GM21786 (cell line): ENCODE measurements at regions not wholly inside any gene's neighbourhood (a gene's known extent, or its start where the extent isn't known, plus 50 kb on each side); places are given as distances from the start of the nearest gene placed in this dataset.
"Not testable (repeated sequence)": the region's sequence is repeated elsewhere in the genome, so short reads cannot be mapped to it uniquely, and the experiment has no call there.

ENCODE experiments used
- ATAC-seq: cut with Tn5 transposase; IDR thresholded peaks from one replicate; pipeline ENCODE4 v1.9.1; 2021; ENCODE audit not compliant: unreplicated experiment

DNA sequence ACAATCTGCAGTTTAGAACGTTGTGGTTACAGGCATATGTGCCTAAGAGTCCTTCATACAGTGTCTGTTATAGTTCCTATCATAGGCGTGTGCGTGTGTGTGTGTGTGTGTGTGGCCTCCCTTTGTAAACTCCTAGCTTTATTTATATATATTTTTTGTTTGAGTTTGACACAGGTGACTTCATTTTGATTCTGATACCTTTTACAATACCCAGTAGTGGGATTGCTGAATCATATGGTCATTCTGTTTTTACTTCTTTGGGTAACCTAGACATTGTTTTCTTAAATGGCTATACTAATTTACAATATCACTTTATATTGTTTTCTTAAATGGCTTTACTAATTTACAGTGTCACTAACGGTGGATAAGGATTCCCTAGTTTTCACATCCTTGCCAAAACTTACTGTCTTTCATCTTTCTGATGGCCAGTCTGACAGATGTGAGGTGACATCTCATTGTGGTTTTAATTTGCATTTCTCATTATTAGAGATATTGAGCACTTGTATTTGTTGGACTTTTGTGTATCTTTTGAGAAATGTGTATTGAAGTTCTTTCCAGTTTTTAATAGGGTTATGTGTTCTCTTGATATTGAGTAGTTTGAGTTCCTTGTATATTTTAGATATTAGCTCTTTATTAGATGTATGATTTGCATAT lies 211.1 kb upstream of the NUDT6 start:
- ATAC-seq, result peak; percentile 73

DNA sequence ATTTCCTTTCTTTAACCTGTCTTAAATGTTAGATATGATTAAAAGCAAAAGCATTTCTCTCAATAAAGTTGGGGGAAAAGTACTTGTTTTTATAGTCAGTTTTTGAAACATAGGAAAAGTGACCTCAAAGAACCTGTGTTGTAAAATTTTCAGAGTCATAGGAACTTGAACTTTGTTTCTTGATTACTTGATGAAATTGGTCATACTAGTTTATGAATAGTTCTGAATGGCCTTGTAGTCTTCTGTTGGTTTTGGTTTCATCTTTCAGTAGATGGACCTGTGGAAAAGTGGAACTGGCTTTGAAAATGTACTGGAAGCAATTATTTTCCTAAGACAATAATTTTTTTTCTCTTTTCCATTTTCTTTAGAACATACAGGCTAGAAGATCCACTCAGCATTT lies 222.2 kb upstream of the NUDT6 start:
- ATAC-seq, result no peak

DNA sequence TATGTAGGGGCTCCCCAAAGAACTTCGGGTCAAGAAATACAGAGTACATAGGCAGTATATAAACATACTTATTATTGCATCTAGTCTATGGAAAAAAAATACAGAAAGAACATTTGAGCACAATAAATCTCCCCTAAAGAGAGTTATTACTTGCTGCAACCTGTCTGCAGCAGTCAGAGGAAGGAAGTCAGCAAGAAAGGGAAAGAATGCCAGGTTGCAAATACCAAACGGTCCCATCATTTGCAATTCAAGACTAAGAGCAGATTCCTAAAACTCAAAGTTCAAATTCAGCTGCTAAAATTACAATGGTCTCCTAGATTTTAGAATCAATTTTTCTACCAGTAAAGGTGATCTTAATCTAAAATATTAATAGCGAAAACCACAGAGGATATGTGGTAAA lies 236.2 kb upstream of the NUDT6 start:
- no peak for ATAC-seq

DNA sequence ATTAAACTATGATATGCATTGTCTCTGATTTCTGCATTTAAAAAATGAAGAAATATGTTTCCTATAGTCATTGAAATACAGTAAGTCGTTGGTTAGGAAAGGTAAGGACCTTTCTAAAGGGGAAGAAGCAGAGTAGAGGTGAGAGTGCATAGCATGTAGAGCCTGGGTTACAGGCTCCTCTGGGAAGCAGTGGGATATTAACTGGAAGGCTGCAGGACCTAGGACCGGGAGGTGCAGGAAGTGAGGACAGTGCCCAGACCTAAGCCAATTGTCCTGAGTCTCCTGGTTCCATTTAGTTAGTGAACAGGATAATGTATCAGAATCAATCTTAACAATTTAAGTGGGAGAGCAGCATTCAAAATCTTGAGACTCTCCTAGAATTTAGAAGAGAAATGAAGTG lies 237.1 kb upstream of the NUDT6 start:
- no peak for ATAC-seq

DNA sequence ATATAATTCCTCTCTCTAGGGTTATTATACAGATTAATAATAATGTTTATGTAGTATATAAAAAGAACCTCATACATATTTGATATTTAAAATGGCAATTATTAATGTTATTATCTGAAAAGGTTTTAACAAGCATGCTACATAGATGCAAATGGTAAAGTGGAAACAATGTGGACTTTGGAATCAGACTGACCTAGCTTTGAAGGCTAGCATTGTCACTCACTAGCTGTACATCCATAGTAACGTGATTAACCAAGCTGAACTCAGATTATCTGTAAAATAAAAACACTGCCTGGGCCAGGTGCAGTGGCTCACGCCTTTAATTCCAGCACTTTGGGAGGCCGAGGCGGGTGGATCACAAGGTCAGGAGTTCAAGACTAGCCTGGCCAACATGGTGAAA lies 233.7 kb upstream of the SPRY1 start:
- ATAC-seq, result no peak

DNA sequence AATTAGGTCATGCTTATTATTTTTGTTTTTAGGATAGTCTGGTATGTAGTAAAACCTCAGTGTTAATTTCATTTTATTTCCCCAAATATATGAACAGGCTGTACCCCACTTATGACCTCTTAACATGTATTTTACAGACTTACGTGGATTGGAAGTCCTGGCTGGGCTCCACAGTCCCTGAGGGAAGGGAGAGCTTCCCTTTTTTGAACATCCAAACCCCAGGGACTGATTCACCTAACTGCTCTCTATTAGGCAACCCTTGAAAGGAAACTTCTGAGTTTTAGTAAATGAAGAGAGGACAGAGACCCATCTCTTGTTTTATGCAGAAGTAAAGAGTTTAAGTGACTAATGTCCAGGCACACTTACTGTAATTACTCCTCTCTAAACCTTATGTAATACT lies 233.1 kb upstream of the SPRY1 start:
- ATAC-seq, result no peak

DNA sequence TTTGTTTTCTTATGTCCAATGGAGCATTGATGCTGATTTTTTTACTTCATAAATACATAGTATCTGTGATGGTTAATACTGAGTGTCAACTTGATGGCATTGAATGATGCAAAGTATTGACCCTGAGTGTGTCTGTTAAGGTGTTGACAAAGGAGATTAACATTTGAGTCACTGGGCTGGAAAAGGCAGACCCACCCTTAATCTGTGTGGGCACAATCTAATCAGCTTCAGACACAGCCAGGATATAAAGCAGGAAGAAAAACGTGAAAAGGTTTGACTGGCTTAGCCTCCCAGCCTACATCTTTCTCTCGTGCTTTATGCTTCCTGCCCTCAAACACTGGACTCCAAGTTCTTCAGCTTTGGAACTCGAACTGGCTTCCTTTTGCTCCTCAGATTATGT lies 230.6 kb upstream of the SPRY1 start:
- ATAC-seq, result no peak

DNA sequence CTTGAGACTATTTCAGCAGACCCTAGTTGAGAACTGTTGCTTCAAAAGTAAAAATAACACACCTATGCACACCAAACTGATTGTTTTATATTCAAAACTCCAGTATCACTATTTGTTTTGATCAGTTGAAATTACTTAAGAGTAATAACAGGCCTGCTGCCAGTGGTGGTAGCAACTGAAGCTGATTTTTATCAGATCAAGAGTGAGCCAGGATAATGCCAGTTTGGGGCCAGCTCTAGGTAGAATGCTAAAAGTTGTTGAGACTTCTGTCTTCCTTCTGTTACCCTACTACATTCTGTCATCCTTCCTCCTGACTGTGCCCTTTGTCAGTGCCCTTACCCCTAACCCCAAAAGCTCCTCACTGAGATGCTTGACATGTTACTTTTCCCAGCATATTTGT lies 228.7 kb upstream of the SPRY1 start:
- no peak for ATAC-seq

DNA sequence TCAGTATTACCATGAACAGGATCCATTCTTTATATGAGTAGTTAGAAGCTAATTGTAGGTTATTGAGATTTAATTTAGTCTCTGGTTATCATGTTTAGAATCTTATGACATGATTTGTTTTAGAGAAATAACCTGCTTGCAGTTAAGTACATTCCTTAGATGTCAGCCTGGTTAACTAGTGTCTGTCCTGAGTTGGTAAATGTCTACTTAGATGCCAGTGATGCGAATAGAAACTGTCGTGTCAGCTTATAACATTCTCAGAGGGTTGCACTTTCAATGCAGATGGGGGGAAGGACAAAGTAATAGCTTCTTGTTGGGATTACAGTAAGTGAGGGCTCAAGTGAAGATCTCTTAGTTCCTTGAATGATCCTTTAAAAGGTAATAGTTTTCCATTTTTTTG lies 227.8 kb upstream of the SPRY1 start:
- no peak for ATAC-seq

DNA sequence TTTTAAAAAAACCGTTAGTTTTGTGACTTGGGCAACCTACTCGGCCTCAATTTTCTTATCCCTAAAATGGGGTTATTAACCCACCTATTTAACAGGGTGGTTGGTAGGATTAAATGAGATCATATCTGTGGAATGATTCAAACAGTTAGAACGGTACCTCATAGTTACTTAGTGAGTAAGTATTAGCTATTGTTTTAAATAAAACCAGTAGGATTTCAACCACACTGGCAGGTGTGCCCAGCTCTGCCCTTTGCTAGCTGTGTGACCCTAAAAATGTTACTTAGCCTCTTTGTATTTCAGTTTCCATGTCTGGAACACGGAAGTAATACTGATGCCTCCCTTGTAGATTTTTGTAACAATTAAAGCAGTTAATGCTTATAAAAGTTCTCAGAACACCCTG lies 225.8 kb upstream of the SPRY1 start:
- no peak for ATAC-seq

DNA sequence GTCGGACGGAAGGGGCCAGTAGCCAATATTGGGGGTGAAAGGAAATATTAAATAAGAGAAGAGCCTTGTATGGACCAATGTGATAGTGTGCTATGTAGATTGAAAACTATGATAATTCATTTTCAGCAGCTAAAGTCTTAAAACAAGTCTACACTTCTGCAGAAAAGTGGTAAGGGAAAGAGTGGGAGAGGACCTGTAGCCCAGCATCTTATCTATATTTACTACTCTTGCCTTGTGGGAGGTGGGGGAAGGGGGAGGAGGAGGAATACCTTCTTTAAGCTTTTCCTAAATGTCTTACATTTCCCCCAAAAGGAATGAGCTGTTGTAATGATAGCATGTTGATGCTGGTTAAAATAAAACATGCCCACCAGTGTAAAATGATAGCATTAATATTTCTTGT lies 220.0 kb upstream of the SPRY1 start:
- no peak for ATAC-seq

DNA sequence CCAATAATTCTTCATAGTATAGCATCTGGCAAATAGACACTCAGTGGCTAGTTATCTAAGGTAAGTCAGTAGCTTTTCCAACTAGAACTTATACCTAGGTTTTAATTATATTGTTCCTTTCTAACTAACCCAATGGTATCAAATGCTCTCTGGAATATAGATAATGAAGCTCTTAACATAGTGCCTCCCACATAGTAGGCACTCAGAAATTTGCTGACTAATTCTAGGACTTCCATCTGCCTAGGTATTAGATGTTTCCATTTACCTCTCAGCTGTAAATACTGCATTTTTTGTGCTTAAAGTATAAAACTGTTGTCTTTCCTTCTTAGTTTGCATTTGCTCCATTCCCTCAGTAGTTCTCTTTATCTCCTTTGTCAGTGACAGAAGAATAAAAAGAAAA lies 214.3 kb upstream of the SPRY1 start:
- no peak for ATAC-seq

DNA sequence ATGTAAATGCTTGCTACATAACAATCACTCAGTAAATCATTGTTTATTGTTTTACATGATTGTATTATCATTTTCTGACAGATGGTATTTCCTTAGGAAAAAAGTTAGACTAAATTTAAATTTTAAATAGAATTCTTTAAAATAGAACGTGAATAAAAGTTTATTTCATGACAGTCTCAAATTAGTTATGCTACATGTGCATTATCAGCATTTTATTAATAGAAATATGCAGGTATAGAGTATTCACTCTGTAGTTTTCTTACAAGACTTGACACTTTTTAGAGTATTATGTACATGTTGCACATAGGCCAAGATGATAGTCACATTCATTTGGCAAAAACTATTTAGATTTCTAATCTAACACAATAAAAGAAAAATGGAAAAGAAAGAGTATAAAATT lies 213.3 kb upstream of the SPRY1 start:
- no peak for ATAC-seq

DNA sequence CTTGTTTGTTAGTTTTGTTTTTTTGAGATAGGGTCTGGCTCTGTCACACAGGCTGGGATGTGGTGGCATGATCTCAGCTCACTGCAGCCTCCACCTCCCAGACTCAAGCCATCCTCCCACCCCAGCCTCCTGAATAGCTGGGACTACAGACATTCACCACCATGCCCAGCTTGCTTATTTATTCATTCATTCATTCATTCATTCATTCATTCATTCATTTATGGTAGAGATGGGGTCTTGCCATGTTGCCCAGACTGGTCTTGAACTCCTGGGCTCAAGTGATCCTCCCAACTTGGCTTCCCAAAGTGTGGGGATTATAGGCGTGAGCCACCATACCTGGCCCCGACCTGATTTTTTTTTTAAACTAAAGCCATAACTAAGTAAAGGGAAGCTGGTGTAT lies 212.8 kb upstream of the SPRY1 start:
- not testable (repeated sequence) for ATAC-seq

DNA sequence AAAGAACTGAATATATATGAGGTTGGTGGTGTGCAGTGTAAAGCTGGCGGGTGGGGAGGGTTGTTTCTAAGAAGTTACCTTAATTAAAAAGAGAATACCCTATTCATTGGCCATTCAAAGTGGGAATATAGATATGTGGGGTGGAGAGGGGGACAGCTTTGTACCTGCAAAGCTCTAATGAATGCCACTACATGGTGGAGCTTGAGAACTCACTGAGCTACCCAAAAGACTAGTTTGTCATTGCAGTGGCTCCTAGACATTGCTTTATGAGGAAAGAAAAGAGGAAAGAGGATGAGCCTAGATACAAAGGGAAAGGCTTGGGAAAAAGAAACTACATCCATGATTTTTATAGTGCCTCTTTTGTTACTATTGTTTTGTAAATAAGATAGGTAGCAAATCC lies 209.9 kb upstream of the SPRY1 start:
- no peak for ATAC-seq

DNA sequence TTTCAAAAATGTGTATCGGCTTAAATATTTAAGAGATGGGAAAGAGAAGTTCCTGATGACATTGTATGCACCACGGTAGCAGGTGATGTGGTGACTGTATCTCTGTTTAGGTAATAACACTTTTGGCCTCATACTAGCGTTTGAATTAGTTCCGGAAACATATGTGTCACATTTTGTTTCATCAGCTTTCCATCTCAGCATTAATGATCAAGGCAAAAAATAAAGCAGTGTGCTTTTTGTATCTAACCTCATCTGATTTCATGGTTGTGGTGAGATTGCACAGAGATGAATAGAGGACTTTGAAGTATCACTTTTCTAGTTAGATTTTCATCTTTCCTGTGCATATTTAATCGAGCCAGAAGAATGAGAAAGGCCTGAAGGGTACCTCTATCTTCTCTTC lies 206.4 kb upstream of the SPRY1 start:
- no peak for ATAC-seq

DNA sequence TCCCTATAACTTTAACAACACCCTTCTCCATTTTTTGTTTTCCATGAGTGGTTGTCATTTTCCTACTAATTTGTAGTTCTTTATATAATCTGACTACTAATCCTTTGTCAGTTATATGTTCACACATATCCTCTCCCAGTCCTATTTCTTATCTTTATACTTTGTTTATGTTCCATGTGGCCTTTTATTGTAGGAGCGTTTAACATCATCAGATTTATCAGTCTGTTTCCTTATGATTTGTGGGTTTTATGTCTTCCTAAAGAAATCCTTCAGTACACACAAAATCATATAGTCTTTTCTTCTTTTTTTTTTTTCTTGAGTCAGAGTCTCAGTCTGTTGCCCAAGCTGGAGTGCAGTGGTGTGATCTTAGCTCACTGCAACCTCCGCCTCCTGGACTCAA lies 204.9 kb upstream of the SPRY1 start:
- ATAC-seq, result no peak

DNA sequence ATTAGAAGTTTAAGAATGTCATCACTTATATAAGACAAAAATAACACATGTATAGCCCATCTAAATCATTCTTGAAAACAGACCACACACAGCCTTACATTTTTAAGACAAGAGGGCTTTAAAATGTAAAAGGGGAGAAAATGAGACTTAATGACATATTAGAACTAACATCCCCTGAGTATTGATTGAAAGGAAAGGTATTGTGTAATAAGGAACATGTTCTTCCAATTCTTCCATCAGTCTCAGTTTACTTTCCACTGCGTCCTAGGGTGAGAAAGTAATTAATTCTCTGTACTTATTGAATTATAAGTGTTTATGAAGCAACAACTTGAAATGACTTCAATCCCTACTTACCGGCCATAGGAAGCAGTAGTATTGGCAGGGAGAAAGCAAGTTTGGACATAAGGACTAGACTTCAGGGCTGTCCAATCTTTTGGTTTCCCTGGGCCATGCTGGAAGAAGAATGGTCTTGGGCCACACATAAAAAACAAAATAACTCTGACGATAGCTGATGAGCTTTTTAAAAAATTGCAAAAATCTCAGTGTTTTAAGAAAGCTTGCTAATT lies 202.7 kb upstream of the SPRY1 start:
- no peak for ATAC-seq

DNA sequence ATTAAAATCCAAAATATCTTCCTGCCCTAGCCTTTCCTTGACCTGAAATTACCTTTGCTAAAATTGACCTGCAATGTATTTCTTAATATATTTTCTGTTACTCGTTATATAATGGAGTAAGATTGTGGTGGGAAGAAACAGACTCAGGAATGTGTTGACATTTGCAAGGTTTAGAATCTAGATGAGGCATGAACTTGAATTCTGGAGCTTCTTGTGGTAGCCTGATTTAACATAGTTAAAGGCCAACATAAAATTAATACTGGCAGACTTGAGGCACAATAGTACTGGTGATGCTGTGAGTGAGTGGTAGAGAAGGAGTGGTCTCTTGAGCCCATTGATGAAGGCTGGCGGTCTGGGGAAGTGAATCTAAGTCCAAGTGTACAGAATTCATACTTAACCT lies 197.9 kb upstream of the SPRY1 start:
- ATAC-seq, result no peak

DNA sequence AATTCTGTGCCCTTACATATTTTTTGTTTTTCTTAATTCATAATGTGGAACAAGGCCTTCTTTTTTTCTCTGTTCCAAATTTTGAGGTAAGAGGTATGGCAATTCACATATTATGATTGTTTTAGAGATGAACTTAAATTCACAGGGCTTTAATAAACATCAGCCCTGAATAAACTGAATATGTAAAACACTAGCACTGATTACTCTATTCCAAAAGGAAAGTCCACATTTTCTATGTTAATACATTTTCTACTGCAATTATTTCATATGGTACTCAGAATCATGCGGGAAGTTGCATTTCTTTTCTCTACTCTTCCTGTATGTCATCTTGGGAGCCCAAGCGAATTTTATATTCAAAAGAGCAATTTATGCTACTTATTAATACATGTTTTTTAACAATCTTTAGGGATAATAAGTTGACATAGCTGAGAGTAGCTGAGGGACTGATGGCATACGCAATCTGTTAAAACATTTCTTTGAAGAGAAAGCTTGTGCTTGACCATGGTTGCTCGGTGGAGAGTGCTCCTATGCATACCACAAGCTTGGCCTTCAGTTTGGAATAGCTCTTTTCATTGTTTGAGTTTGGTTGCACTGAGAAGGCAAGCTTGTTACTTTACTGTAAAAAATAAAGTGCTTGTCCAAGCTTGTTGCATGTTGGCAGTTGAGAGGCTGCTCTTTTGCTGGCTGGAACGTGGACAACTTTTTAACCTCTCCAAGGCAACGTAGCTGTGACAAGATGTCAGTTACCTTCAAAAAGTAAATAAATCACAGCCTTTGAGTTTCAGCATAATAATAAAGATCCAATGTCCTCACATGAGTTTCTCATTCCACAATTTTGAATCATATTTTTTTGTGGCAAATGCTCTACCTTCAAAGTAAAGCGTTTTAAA lies 196.3 kb upstream of the SPRY1 start:
- no peak for ATAC-seq

DNA sequence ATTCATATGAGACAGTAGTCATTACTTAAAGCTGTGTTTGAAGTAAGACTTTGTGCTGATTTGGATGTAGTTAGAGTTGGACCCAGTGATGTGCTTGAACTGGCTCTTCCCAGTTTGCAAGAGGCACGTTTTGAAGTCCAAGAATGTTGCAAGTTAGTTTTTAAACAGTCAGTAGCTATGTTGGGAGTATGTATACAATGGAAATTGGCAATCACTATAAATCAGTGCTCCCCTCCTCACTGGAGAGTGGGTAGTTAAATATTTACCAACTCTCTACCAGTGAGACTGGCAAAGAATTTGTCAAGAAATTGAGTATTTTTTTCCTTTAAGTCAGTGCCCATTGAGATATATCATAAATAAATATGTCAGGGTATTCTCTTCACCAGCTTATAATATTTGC lies 191.9 kb upstream of the SPRY1 start:
- no peak for ATAC-seq

DNA sequence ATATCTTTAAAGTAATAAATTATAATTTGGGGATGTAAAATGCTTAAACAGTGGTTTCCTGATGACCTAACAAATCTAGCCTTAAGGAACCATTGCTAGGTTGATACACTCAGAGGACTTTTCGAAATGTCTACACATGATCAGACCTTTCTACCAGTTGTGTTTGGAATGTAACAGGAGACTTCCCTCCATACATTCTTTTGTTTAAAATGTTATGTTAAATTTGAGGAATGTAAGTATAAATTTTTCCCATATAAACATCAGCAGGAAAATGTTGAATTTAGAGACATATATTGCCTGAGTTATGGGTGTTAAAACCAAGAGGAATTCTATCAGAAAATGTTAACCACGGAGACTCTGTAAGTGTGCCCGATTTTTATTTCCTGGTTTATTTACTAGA lies 190.6 kb upstream of the SPRY1 start:
- ATAC-seq, result no peak
